Esophagus (tissue), 2 donors: ENCODE measurements at regions not wholly inside any gene's neighbourhood (a gene's known extent, or its start where the extent isn't known, plus 50 kb on each side); places are given as distances from the start of the nearest gene placed in this dataset.

Experiments used
- H3K27ac ChIP-seq, 2 donors: one replicate each; pipeline ENCODE4 v1.5.1; 2013; ENCODE audit warnings: low read depth in 2 of 2, mild to moderate bottlenecking in 2 of 2, inconsistent platforms in 1 of 2, low read length in 1 of 2, moderate library complexity in 1 of 2
- H3K27me3 ChIP-seq, 2 donors: one replicate each; pipeline ENCODE4 v1.6.1; 2013; ENCODE audit warnings: low read length in 2 of 2, control low read depth in 1 of 2, mild to moderate bottlenecking in 1 of 2; ENCODE audit not compliant: insufficient read depth in 2 of 2, control insufficient read depth in 1 of 2
- H3K36me3 ChIP-seq, 2 donors: one replicate each; pipeline ENCODE4 v1.6.1; 2013; ENCODE audit warnings: low read length in 1 of 2; ENCODE audit not compliant: control insufficient read depth in 2 of 2, insufficient read depth in 2 of 2
- H3K4me1 ChIP-seq, 2 donors: one replicate each; pipeline ENCODE4 v1.6.1; 2013; ENCODE audit warnings: low read length in 1 of 2; ENCODE audit not compliant: control insufficient read depth in 2 of 2, insufficient read depth in 2 of 2
- H3K4me3 ChIP-seq, 2 donors: one replicate each; pipeline ENCODE4 v1.5.1; 2013; ENCODE audit warnings: low read length in 2 of 2, mild to moderate bottlenecking in 2 of 2, low read depth in 1 of 2, moderate library complexity in 1 of 2
- H3K9me3 ChIP-seq, 2 donors: one replicate each; pipeline ENCODE4 v1.6.1; 2013; ENCODE audit warnings: mild to moderate bottlenecking in 2 of 2, low read depth in 1 of 2, low read length in 1 of 2, moderate library complexity in 1 of 2; ENCODE audit not compliant: control insufficient read depth in 2 of 2, insufficient read depth in 1 of 2
- WGBS, 2 donors: extraction: QIAGEN DNeasy Blood & Tissue Kit; methylation state at CpG; one replicate each; pipeline ENCODE4 v1.1.7; 2013; 5-methylcytosine and 5-hydroxymethylcytosine counted together
- donor health status: healthy with polysubstance abuse.
- donor health status: Bipolar disorder and iron deficiency.

GRCh38 chrX:74162199-74162598 lies 141.8 kb upstream of the ZCCHC13 start:
- WGBS, 2 donors = 93 to 98% methylated on average over 20 of the region's 20 CpGs

GRCh38 chrX:74160816-74161215 lies 143.2 kb upstream of the ZCCHC13 start:
- Histone ChIP-seq H3K27me3 (no peaks in the 10 kb centered on the region), H3K27ac (no peak overlapping the region), H3K9me3 (no peaks in the 10 kb centered on the region), H3K4me1 (no peaks in the 10 kb centered on the region), H3K36me3 (peaks cover 0 to 2% of the 10 kb centered on the region in 2 donors), H3K4me3 (no peak overlapping the region)
- 83 to 86% methylated on average over 3 of the region's 3 CpGs for whole genome bisulfite sequencing, 2 donors

More at GRCh38 chrX:74162199-74162598, 141.8 kb upstream of the ZCCHC13 start:
- Histone ChIP-seq H3K9me3 (no peaks in the 10 kb centered on the region), H3K27me3 (no peaks in the 10 kb centered on the region), H3K36me3 (peaks cover 0 to 2% of the 10 kb centered on the region in 2 donors), H3K27ac (no peak overlapping the region), H3K4me3 (no peak overlapping the region), H3K4me1 (no peaks in the 10 kb centered on the region)

- H3K4me1 ChIP-seq = no peaks in the 10 kb centered on the region
- no peak overlapping the region for H3K4me3 ChIP-seq
- no peaks in the 10 kb centered on the region for H3K9me3 ChIP-seq
- H3K36me3 ChIP-seq = peaks cover 0 to 2% of the 10 kb centered on the region in 2 donors
- no peaks in the 10 kb centered on the region for H3K27me3 ChIP-seq
- no peak overlapping the region for H3K27ac ChIP-seq
- 96 to 100% methylated on average over 1 of the region's 1 CpG for WGBS, 2 donors
These were observed 143.6 kb upstream of the ZCCHC13 start for GRCh38 chrX:74160358-74160757.

GRCh38 chrX:74147439-74147838 lies 156.5 kb upstream of the ZCCHC13 start:
- Histone ChIP-seq H3K4me1 (no peaks in the 10 kb centered on the region), H3K27me3 (no peaks in the 10 kb centered on the region), H3K36me3 (no peaks in the 10 kb centered on the region), H3K27ac (no peak overlapping the region), H3K4me3 (no peak overlapping the region), H3K9me3 (peaks cover 0 to 3% of the 10 kb centered on the region in 2 donors)

GRCh38 chrX:74138943-74139342 lies 165.0 kb upstream of the ZCCHC13 start:
- H3K27ac ChIP-seq = no peak overlapping the region
- H3K36me3 ChIP-seq = no peaks in the 10 kb centered on the region
- H3K27me3 ChIP-seq = no peaks in the 10 kb centered on the region
- H3K4me1 ChIP-seq = no peaks in the 10 kb centered on the region
- no peak overlapping the region for H3K4me3 ChIP-seq
- H3K9me3 ChIP-seq = no peaks in the 10 kb centered on the region

- H3K36me3 ChIP-seq = no peaks in the 10 kb centered on the region
- H3K9me3 ChIP-seq = no peaks in the 10 kb centered on the region
- H3K4me1 ChIP-seq = no peaks in the 10 kb centered on the region
- 20 to 21% methylated on average over 5 of the region's 5 CpGs for WGBS, 2 donors
- H3K4me3 ChIP-seq = no peak overlapping the region
- H3K27ac ChIP-seq = no peak overlapping the region
- H3K27me3 ChIP-seq = no peaks in the 10 kb centered on the region
These were observed 170.7 kb upstream of the ZCCHC13 start for GRCh38 chrX:74133156-74133796.

GRCh38 chrX:74132280-74132679 lies 171.7 kb upstream of the ZCCHC13 start:
- H3K4me3 ChIP-seq = no peak overlapping the region
- 64 to 78% methylated on average over 4 of the region's 4 CpGs for WGBS, 2 donors

GRCh38 chrX:74119016-74119910 lies 184.7 kb upstream of the ZCCHC13 start:
- Histone ChIP-seq H3K27ac (no peak overlapping the region), H3K4me3 (no peak overlapping the region)
- WGBS, 2 donors = 56 to 75% methylated on average over 6 of the region's 6 CpGs

More at GRCh38 chrX:74132280-74132679, 171.7 kb upstream of the ZCCHC13 start:
- no peaks in the 10 kb centered on the region for H3K9me3 ChIP-seq
- H3K27ac ChIP-seq = no peak overlapping the region
- H3K36me3 ChIP-seq = no peaks in the 10 kb centered on the region
- no peaks in the 10 kb centered on the region for H3K27me3 ChIP-seq
- H3K4me1 ChIP-seq = no peaks in the 10 kb centered on the region

GRCh38 chrX:74117962-74118902 lies 185.7 kb upstream of the ZCCHC13 start:
- H3K9me3 ChIP-seq = peaks cover 0 to 5% of the 10 kb centered on the region in 2 donors
- 73 to 85% methylated on average over 10 of the region's 10 CpGs for WGBS, 2 donors
- no peak overlapping the region for H3K27ac ChIP-seq
- H3K36me3 ChIP-seq = no peaks in the 10 kb centered on the region
- no peaks in the 10 kb centered on the region for H3K4me1 ChIP-seq
- no peaks in the 10 kb centered on the region for H3K27me3 ChIP-seq
- no peak overlapping the region for H3K4me3 ChIP-seq

More at GRCh38 chrX:74119016-74119910, 184.7 kb upstream of the ZCCHC13 start:
- H3K27me3 ChIP-seq = no peaks in the 10 kb centered on the region
- H3K36me3 ChIP-seq = no peaks in the 10 kb centered on the region
- no peaks in the 10 kb centered on the region for H3K4me1 ChIP-seq
- H3K9me3 ChIP-seq = peaks cover 0 to 5% of the 10 kb centered on the region in 2 donors
